Mesendoderm (in vitro differentiated cells): ENCODE measurements at regions not wholly inside any gene's neighbourhood (a gene's known extent, or its start where the extent isn't known, plus 50 kb on each side); places are given as distances from the start of the nearest gene placed in this dataset.
"Not testable (repeated sequence)": the region's sequence is repeated elsewhere in the genome, so short reads cannot be mapped to it uniquely, and the experiment has no call there.

Experiments used
- DNase-seq: peaks from one replicate; pipeline ENCODE4 v3.0.0; 2013
- H2AK5ac ChIP-seq: 2 replicates; pipeline ENCODE4 v1.6.1; 2013; ENCODE audit warnings: low read length, inconsistent platforms
- H2BK120ac ChIP-seq: 2 replicates; pipeline ENCODE4 v1.6.1; 2013; ENCODE audit warnings: low read depth, mild to moderate bottlenecking, low read length, moderate library complexity, mixed read lengths
- H2BK15ac ChIP-seq: replicated peaks from 2 replicates; pipeline ENCODE4 v1.6.1; 2013; ENCODE audit warnings: low read depth, mild to moderate bottlenecking, moderate library complexity
- H2BK5ac ChIP-seq: 2 replicates; pipeline ENCODE4 v1.6.1; 2013; ENCODE audit warnings: low read length, inconsistent platforms
- H3K18ac ChIP-seq: 2 replicates; pipeline ENCODE4 v1.6.1; 2013; ENCODE audit warnings: mild to moderate bottlenecking, low read length, mixed read lengths
- H3K23ac ChIP-seq: one replicate; pipeline ENCODE4 v1.6.1; 2013; ENCODE audit warnings: low read length
- H3K27ac ChIP-seq: 2 replicates; pipeline ENCODE4 v1.5.1; 2013; ENCODE audit warnings: low read depth, mild to moderate bottlenecking, inconsistent platforms, low read length, moderate library complexity
- H3K27me3 ChIP-seq: 2 replicates; pipeline ENCODE4 v1.6.1; 2013; ENCODE audit warnings: low read length, control low read depth, mild to moderate bottlenecking, inconsistent platforms; ENCODE audit not compliant: insufficient read depth, poor library complexity
- H3K36me3 ChIP-seq: 2 replicates; pipeline ENCODE4 v1.6.1; 2013; ENCODE audit warnings: low read length, inconsistent platforms; ENCODE audit not compliant: control insufficient read depth, insufficient read depth
- H3K4ac ChIP-seq: one replicate; pipeline ENCODE4 v1.6.1; 2013; ENCODE audit warnings: low read depth, mild to moderate bottlenecking, low read length, moderate library complexity
- H3K4me1 ChIP-seq: 2 replicates; pipeline ENCODE4 v1.6.1; 2013; ENCODE audit warnings: low read depth, low read length, inconsistent platforms; ENCODE audit not compliant: control insufficient read depth
- H3K4me2 ChIP-seq: 2 replicates; pipeline ENCODE4 v1.6.1; 2013; ENCODE audit warnings: low read length
- H3K4me3 ChIP-seq: 2 replicates; pipeline ENCODE4 v1.5.1; 2013; ENCODE audit warnings: mild to moderate bottlenecking, low read length
- H3K56ac ChIP-seq: one replicate; pipeline ENCODE4 v1.6.1; 2013; ENCODE audit warnings: low read length
- H3K79me1 ChIP-seq: 2 replicates; pipeline ENCODE4 v1.6.1; 2013; ENCODE audit warnings: low read length, inconsistent platforms
- H3K79me2 ChIP-seq: 2 replicates; pipeline ENCODE4 v1.6.1; 2013; ENCODE audit warnings: mild to moderate bottlenecking, low read length; ENCODE audit not compliant: control insufficient read depth, insufficient read depth
- H3K9ac ChIP-seq: 2 replicates; pipeline ENCODE4 v1.6.1; 2013; ENCODE audit warnings: low read length, inconsistent platforms
- H4K5ac ChIP-seq: one replicate; pipeline ENCODE4 v1.6.1; 2013; ENCODE audit warnings: low read length
- H4K8ac ChIP-seq: one replicate; pipeline ENCODE4 v1.6.1; 2013; ENCODE audit warnings: low read depth, mild to moderate bottlenecking, control low read depth, low read length, moderate library complexity
- WGBS: extraction: QIAGEN DNeasy Blood & Tissue Kit; methylation state at CpG from one replicate; pipeline ENCODE4 v1.1.7; 2013; ENCODE audit warnings: low lambda C conversion rate, missing lambda C conversion rate; ENCODE audit not compliant: insufficient coverage; ENCODE audit errors: extremely low coverage; 5-methylcytosine and 5-hydroxymethylcytosine counted together

DNA sequence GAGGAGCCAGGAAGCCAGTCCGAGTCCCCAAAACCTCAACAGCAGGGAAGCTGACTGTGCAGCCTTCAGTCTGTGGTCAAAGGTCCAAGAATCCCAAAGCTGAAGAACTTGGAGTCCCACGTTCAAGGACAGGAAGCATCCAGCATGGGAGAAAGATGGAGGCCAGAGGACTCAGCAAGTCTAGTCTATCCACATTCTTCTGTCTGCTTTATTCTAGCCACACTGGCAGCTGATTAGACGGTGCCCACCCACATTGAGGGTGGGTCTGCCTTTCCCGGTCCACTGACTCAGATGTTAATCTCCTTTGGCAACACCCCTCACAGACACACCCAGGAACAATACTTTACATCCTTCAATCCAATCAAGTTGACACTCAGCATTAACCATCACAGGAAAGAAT lies 456.5 kb upstream of the TMEM132C start:
- no CpG with 5 or more reads among the region's 4 CpGs for WGBS
- not testable (repeated sequence) for H4K8ac ChIP-seq, H3K4me3 ChIP-seq, H3K4me1 ChIP-seq, H3K79me2 ChIP-seq, H3K56ac ChIP-seq, H3K27me3 ChIP-seq, H2BK5ac ChIP-seq, H3K79me1 ChIP-seq, H3K36me3 ChIP-seq, H3K4ac ChIP-seq, H3K23ac ChIP-seq, H2AK5ac ChIP-seq, H3K4me2 ChIP-seq, H2BK15ac ChIP-seq, DNase-seq, H3K18ac ChIP-seq, H3K27ac ChIP-seq, H2BK120ac ChIP-seq, H3K9ac ChIP-seq, H4K5ac ChIP-seq

DNA sequence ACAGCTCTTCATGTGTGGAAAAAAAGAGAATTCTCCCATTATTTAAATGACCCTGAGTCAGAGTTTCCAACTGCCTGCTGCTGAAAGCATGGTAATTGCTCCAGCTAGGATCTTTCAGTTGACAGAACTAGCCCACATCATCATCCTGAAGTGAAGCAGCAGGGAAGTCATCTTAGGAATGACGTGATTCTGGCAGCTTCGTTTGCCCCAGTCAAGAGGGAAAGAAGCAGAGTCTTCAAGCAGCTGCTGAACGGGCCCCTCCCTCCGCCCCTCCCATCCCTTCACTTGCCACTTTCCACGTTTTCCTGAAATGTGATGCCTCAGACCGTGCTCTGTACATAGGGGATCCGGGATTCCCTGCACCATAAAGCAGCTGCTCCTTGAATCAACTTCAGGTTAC lies 455.0 kb upstream of the TMEM132C start:
- Histone ChIP-seq H3K56ac (no peak overlapping the region), H3K79me1 (no peaks in the 10 kb centered on the region), H3K79me2 (no peaks in the 10 kb centered on the region), H3K18ac (no peak overlapping the region), H3K36me3 (no peaks in the 10 kb centered on the region), H3K27ac (no peak overlapping the region), H2BK15ac (no peak overlapping the region), H2AK5ac (no peak overlapping the region), H3K4me1 (no peaks in the 10 kb centered on the region), H3K23ac (no peak overlapping the region), H3K27me3 (no peaks in the 10 kb centered on the region), H3K4ac (no peak overlapping the region), H3K4me3 (no peak overlapping the region), H2BK120ac (no peak overlapping the region), H3K9ac (no peak overlapping the region), H4K5ac (no peak overlapping the region), H4K8ac (no peak overlapping the region), H3K4me2 (no peak overlapping the region), H2BK5ac (no peak overlapping the region)
- peak; percentile 81 for DNase-seq
- WGBS: no CpG with 5 or more reads among the region's 7 CpGs

DNA sequence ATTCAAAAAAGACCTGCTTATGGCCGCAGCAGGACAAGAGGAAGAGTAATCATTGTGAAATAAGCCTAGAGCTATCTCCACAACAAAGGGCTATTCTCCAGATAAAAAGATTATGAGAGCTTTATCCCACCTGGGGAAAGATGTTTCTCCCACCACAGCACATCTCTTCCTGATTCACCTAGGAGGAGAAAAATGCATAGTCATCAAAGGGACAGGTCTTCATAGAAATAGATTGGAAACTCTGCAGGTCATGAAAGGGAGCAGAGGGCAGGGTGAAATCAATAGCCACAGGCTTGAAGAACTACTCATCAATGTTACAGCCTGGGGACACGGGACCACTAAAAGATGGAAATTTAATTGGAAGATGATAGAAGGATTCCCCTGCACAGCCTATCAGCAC lies 453.8 kb upstream of the TMEM132C start:
- Histone ChIP-seq H3K79me2 (no peaks in the 10 kb centered on the region), H2AK5ac (no peak overlapping the region), H3K4me2 (no peak overlapping the region), H3K9ac (no peak overlapping the region), H3K4ac (no peak overlapping the region), H2BK120ac (no peak overlapping the region), H3K23ac (no peak overlapping the region), H4K5ac (no peak overlapping the region), H2BK15ac (no peak overlapping the region), H3K18ac (no peak overlapping the region), H3K56ac (no peak overlapping the region), H3K4me3 (no peak overlapping the region), H3K27me3 (no peaks in the 10 kb centered on the region), H3K79me1 (no peaks in the 10 kb centered on the region), H2BK5ac (no peak overlapping the region), H4K8ac (no peak overlapping the region), H3K27ac (no peak overlapping the region), H3K36me3 (no peaks in the 10 kb centered on the region), H3K4me1 (no peaks in the 10 kb centered on the region)
- no CpG with 5 or more reads among the region's 2 CpGs for WGBS
- no peak for DNase-seq

- no peak overlapping the region for H3K4me2 ChIP-seq
- no peak overlapping the region for H2AK5ac ChIP-seq
- no peaks in the 10 kb centered on the region for H3K79me2 ChIP-seq
- no peaks in the 10 kb centered on the region for H3K36me3 ChIP-seq
- H3K18ac ChIP-seq: no peak overlapping the region
- no peak overlapping the region for H3K4me3 ChIP-seq
- no peak overlapping the region for H2BK5ac ChIP-seq
- no peak overlapping the region for H3K27ac ChIP-seq
- no peak overlapping the region for H3K9ac ChIP-seq
- H2BK15ac ChIP-seq: no peak overlapping the region
- DNase-seq: no peak
- no peaks in the 10 kb centered on the region for H3K27me3 ChIP-seq
- H3K23ac ChIP-seq: no peak overlapping the region
- no peaks in the 10 kb centered on the region for H3K4me1 ChIP-seq
- no CpG with 5 or more reads among the region's 4 CpGs for WGBS
- no peak overlapping the region for H4K8ac ChIP-seq
- H2BK120ac ChIP-seq: no peak overlapping the region
- no peak overlapping the region for H4K5ac ChIP-seq
- H3K56ac ChIP-seq: no peak overlapping the region
- H3K4ac ChIP-seq: no peak overlapping the region
- no peaks in the 10 kb centered on the region for H3K79me1 ChIP-seq
Observed at GRCh38 chr12:127819056-127819455, 447.9 kb upstream of the TMEM132C start.

DNA sequence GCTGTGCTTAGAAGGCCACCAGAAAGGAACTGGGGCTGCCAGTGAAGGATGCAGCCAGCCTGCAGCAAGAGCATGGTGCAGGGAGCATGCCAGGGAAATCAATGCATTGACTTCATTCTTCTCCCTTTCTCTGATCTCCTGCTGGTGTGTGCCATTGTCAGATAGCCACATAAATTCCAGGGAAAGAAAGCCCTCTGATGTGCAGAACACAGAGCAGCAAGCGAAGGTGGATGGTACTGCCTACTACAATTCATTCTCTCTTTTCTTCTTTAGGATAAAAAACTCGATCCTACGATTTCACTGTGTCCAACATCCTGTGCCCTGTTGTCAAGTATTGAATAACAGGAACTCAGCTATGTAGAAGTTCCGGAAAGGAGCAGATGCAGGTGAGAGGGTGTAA lies 446.7 kb upstream of the TMEM132C start:
- peak; percentile 3 for DNase-seq
- no peaks in the 10 kb centered on the region for H3K4me1 ChIP-seq
- WGBS: no CpG with 5 or more reads among the region's 4 CpGs

DNA sequence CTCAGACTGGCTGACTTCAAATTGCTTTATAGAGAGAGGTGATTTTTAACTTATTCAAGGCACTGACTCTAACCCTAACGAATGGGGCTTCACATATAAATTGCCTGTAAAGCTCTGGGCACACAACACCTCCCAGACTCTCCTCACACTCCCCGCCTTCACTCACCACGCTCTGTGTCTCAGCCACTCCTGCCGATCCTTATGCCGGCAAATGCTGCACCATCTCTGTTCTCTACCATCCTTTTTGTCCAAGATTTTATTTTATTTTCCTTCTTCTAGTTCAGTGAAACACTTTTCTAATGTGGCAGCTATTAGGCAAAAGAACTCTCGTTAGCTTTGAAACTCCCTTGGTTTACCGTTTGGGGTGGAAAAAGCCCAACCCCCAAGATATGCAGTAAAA lies 446.1 kb upstream of the TMEM132C start:
- Histone ChIP-seq H3K27ac (no peak overlapping the region), H3K18ac (no peak overlapping the region), H4K8ac (no peak overlapping the region), H3K79me1 (no peaks in the 10 kb centered on the region), H3K4me3 (no peak overlapping the region), H2AK5ac (no peak overlapping the region), H3K56ac (no peak overlapping the region), H3K79me2 (no peaks in the 10 kb centered on the region), H2BK5ac (no peak overlapping the region), H3K4me2 (no peak overlapping the region), H3K27me3 (no peaks in the 10 kb centered on the region), H2BK15ac (no peak overlapping the region), H3K4me1 (no peaks in the 10 kb centered on the region), H2BK120ac (no peak overlapping the region), H3K23ac (no peak overlapping the region), H3K36me3 (no peaks in the 10 kb centered on the region), H3K4ac (no peak overlapping the region), H4K5ac (no peak overlapping the region), H3K9ac (no peak overlapping the region)
- WGBS: no CpG with 5 or more reads among the region's 7 CpGs
- DNase-seq: no peak

More for the DNA sequence above, 446.7 kb upstream of the TMEM132C start:
- Histone ChIP-seq H2BK5ac (no peak overlapping the region), H4K8ac (no peak overlapping the region), H3K4me3 (no peak overlapping the region), H2BK120ac (no peak overlapping the region), H3K79me2 (no peaks in the 10 kb centered on the region), H3K18ac (no peak overlapping the region), H3K79me1 (no peaks in the 10 kb centered on the region), H3K27ac (no peak overlapping the region), H3K4ac (no peak overlapping the region), H3K27me3 (no peaks in the 10 kb centered on the region), H2BK15ac (no peak overlapping the region), H3K9ac (no peak overlapping the region), H2AK5ac (no peak overlapping the region), H3K4me2 (no peak overlapping the region), H3K23ac (no peak overlapping the region), H4K5ac (no peak overlapping the region), H3K36me3 (no peaks in the 10 kb centered on the region), H3K56ac (no peak overlapping the region)
